ENCODE measurements at regions not wholly inside any gene's neighbourhood (a gene's known extent, or its start where the extent isn't known, plus 50 kb on each side); places are given as distances from the start of the nearest gene placed in this dataset.
A peak's percentile ranks its signal among the peaks of the same experiment; 100 is the strongest.

- no peak for DNase-seq
Measured at GRCh38 chr13:99859178-99860177, 112.1 kb downstream of the ZIC5 start.

GRCh38 chr13:99857738-99858137, 113.8 kb downstream of the ZIC5 start:
- no peak for DNase-seq

- no peak for DNase-seq
Measured at GRCh38 chr13:99855526-99856420, 115.8 kb downstream of the ZIC5 start.

- no peak for DNase-seq
Measured at GRCh38 chr13:99854366-99854765, 117.2 kb downstream of the ZIC5 start.

- peak; percentile 76 for DNase-seq
Measured at GRCh38 chr13:99847318-99847750, 124.2 kb downstream of the ZIC5 start.

GRCh38 chr13:99845161-99845874, 126.2 kb downstream of the ZIC5 start:
- no peak for DNase-seq

- no peak for DNase-seq
Measured at GRCh38 chr13:99844421-99844820, 127.1 kb downstream of the ZIC5 start.

GRCh38 chr13:99843872-99844271, 127.7 kb downstream of the ZIC5 start:
- no peak for DNase-seq

GRCh38 chr13:99842405-99842804, 129.2 kb downstream of the ZIC5 start:
- DNase-seq = no peak

- no peak for DNase-seq
Measured at GRCh38 chr13:99836291-99836690, 135.3 kb downstream of the ZIC5 start.

GRCh38 chr13:99835442-99835841, 136.1 kb downstream of the ZIC5 start:
- no peak for DNase-seq

GRCh38 chr13:99834246-99834645, 137.3 kb downstream of the ZIC5 start:
- DNase-seq = no peak

GRCh38 chr13:99832347-99832746, 139.2 kb downstream of the ZIC5 start:
- no peak for DNase-seq

GRCh38 chr13:99830931-99831330, 140.6 kb downstream of the ZIC5 start:
- no peak for DNase-seq

- DNase-seq = no peak
Measured at GRCh38 chr13:99829593-99830239, 141.9 kb downstream of the ZIC5 start.

- no peak for DNase-seq
Measured at GRCh38 chr13:99829161-99829560, 142.4 kb downstream of the ZIC5 start.

GRCh38 chr13:99828735-99829134, 142.8 kb downstream of the ZIC5 start:
- DNase-seq = no peak

GRCh38 chr13:99828123-99828522, 143.4 kb downstream of the ZIC5 start:
- DNase-seq = no peak

- no peak for DNase-seq
Measured at GRCh38 chr13:99827011-99827772, 144.4 kb downstream of the ZIC5 start.

GRCh38 chr13:99823961-99824360, 147.6 kb downstream of the ZIC5 start:
- no peak for DNase-seq

- DNase-seq = no peak
Measured at GRCh38 chr13:99822820-99823219, 148.7 kb downstream of the ZIC5 start.

GRCh38 chr13:99821741-99822140, 149.8 kb downstream of the ZIC5 start:
- DNase-seq = no peak
